ENCODE measurements at regions not wholly inside any gene's neighbourhood (a gene's known extent, or its start where the extent isn't known, plus 50 kb on each side); places are given as distances from the start of the nearest gene placed in this dataset.

GRCh38 chr9:28653216-28653615 lies 1079.9 kb upstream of the C9orf72 start:
- in situ Hi-C loops (cut with MboI) = no loop called here
- ATAC-seq (no peak), DNase-seq (ENCODE audit: extremely low read depth in 1 of 4, low spot score in 3 of 4) (no peak), FAIRE-seq (no peak)
- Histone ChIP-seq H3K4me3 (no peak overlapping the region), H3K4me2 (ENCODE audit: insufficient read depth, low read length) (no peak overlapping the region), H3K27me3 (ENCODE audit: control insufficient read depth in 2 of 2, insufficient read depth in 2 of 2, low read length in 2 of 2) (no peaks in the 10 kb centered on the region), H3K9ac (ENCODE audit: insufficient read depth in 1 of 2, low read depth in 2 of 2, low read length in 2 of 2) (no peak overlapping the region), H4K20me1 (replicated peaks; ENCODE audit: control insufficient read depth, insufficient read depth, low read length) (no peaks in the 10 kb centered on the region), H3K9me3 (replicated peaks; ENCODE audit: control insufficient read depth, insufficient read depth, low read depth, low read length) (no peaks in the 10 kb centered on the region), H3K4me1 (replicated peaks in 1 of 2; ENCODE audit: control insufficient read depth in 2 of 2, insufficient read depth in 2 of 2, low read length in 2 of 2) (no peaks in the 10 kb centered on the region), H2AFZ (ENCODE audit: low read depth, low read length) (no peak overlapping the region), H3K27ac (ENCODE audit: extremely low read depth, low read depth, low read length) (no peak overlapping the region), H3K9me1 (ENCODE audit: control insufficient read depth, insufficient read depth, low read length) (no peaks in the 10 kb centered on the region), H3K36me3 (ENCODE audit: control insufficient read depth, insufficient read depth, low read length) (no peaks in the 10 kb centered on the region), H3K79me2 (ENCODE audit: control insufficient read depth, insufficient read depth, low read length) (no peaks in the 10 kb centered on the region)
- ChIA-PET POLR2A (no interaction called here), CTCF (ENCODE audit: low intra/inter-chr PET ratio) (no interaction called here)
- no TSS peak for BruUV-seq (replicated peaks)
- intact Hi-C loops (cut with micrococcal nuclease) = no loop called here
- WGBS (ENCODE audit: insufficient coverage, low coverage, missing lambda C conversion rate) = no CpG with 5 or more reads among the region's 1 CpG
- TF ChIP-seq TFAM (CRISPR knock-in tag; conservative IDR thresholded peaks at IDR 0.05) (no peak), SP1 (CRISPR knock-in tag; IDR thresholded peaks at IDR 0.05) (no peak), FUS (optimal IDR thresholded peaks at IDR 0.05; ENCODE audit: low read depth, low read length) (no peak), RFX7 (CRISPR knock-in tag; IDR thresholded peaks at IDR 0.05) (no peak), GABPB1 (CRISPR knock-in tag; IDR thresholded peaks at IDR 0.05) (no peak), MYC (IDR thresholded peaks at IDR 0.05; ENCODE audit: low read depth, low read length) (no peak), MYC (CRISPR knock-in tag; IDR thresholded peaks at IDR 0.05; ENCODE audit: borderline replicate concordance, low read depth) (no peak), GMEB1 (CRISPR knock-in tag; IDR thresholded peaks at IDR 0.05) (no peak), ZNF212 (CRISPR knock-in tag; IDR thresholded peaks at IDR 0.05) (no peak), ELF4 (CRISPR knock-in tag; IDR thresholded peaks at IDR 0.05) (no peak), ZNF644 (tag; IDR thresholded peaks at IDR 0.05; ENCODE audit: low read depth) (no peak), ZNF780A (CRISPR knock-in tag; IDR thresholded peaks at IDR 0.05) (no peak), ZNF23 (CRISPR knock-in tag; IDR thresholded peaks at IDR 0.05) (no peak), PTTG1 (tag; IDR thresholded peaks at IDR 0.05; ENCODE audit: low read depth) (no peak), MLLT1 (IDR thresholded peaks at IDR 0.05) (no peak), NRF1 (conservative IDR thresholded peaks at IDR 0.05 in 1 of 2, IDR thresholded peaks at IDR 0.05 in 1 of 2) (no peak), ZNF408 (CRISPR knock-in tag; IDR thresholded peaks at IDR 0.05; ENCODE audit: low read depth) (no peak), ZNF140 (CRISPR knock-in tag; IDR thresholded peaks at IDR 0.05) (no peak)
- TF ChIP-seq, protein P1, sequence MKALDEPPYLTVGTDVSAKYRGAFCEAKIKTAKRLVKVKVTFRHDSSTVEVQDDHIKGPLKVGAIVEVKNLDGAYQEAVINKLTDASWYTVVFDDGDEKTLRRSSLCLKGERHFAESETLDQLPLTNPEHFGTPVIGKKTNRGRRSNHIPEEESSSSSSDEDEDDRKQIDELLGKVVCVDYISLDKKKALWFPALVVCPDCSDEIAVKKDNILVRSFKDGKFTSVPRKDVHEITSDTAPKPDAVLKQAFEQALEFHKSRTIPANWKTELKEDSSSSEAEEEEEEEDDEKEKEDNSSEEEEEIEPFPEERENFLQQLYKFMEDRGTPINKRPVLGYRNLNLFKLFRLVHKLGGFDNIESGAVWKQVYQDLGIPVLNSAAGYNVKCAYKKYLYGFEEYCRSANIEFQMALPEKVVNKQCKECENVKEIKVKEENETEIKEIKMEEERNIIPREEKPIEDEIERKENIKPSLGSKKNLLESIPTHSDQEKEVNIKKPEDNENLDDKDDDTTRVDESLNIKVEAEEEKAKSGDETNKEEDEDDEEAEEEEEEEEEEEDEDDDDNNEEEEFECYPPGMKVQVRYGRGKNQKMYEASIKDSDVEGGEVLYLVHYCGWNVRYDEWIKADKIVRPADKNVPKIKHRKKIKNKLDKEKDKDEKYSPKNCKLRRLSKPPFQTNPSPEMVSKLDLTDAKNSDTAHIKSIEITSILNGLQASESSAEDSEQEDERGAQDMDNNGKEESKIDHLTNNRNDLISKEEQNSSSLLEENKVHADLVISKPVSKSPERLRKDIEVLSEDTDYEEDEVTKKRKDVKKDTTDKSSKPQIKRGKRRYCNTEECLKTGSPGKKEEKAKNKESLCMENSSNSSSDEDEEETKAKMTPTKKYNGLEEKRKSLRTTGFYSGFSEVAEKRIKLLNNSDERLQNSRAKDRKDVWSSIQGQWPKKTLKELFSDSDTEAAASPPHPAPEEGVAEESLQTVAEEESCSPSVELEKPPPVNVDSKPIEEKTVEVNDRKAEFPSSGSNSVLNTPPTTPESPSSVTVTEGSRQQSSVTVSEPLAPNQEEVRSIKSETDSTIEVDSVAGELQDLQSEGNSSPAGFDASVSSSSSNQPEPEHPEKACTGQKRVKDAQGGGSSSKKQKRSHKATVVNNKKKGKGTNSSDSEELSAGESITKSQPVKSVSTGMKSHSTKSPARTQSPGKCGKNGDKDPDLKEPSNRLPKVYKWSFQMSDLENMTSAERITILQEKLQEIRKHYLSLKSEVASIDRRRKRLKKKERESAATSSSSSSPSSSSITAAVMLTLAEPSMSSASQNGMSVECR (CRISPR knock-in tag; IDR thresholded peaks at IDR 0.05) = no peak

Data from K562 (cell line).